Stimulated activated CD4-positive, alpha-beta T cell treated with anti-CD3 and anti-CD28 coated beads, Interleukin-4, amount 100 ng/mL, for 24 hours (primary cell): ENCODE measurements at regions not wholly inside any gene's neighbourhood (a gene's known extent, or its start where the extent isn't known, plus 50 kb on each side); places are given as distances from the start of the nearest gene placed in this dataset.

Experiments used
- DNase-seq: peaks from one replicate; pipeline ENCODE4 v3.0.0-alpha.2; 2020

GRCh38 chr4:122027203-122027602 is 75.3 kb upstream of the TRPC3 start:
- DNase-seq = no peak

DNA sequence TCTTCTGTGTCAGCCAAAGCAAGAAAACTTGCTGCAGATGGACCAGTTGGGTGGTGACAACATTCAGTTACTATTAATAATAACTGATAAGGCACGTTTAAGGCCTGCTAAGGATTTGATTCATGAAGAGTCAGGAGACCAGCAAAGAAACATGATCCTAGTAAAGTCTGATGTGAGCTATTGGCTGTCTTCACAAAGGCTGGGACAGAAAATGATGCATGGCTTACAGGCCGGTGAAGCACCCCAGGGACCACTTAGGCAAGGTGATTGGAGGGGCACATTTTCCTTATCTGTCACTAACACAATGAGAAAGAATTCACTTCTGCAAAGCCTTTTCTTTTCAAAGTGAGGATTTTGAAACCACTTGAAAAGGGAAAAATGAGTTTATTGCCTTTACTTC is 65.4 kb upstream of the TRPC3 start:
- DNase-seq = no peak

DNA sequence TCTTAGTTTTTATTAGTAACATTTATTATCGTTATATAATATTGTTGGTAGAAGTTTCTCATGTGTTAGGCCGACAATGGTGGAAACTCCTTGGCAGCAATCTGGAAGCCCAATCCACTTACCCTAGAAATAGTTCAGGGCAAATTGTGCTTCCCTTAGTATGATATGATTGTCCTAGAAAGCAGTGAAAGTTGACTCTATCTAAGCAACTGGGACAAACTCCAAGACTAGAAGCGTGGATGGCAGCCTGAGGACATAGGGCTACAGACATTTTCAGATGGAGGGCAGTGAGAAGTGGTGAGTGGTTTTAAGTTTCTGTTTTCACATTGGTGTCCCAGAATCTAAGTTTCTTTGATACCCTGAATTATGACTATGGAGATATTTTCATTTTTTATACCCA is 63.3 kb upstream of the TRPC3 start:
- DNase-seq = no peak

GRCh38 chr4:122012735-122013134 is 60.9 kb upstream of the TRPC3 start:
- no peak for DNase-seq

DNA sequence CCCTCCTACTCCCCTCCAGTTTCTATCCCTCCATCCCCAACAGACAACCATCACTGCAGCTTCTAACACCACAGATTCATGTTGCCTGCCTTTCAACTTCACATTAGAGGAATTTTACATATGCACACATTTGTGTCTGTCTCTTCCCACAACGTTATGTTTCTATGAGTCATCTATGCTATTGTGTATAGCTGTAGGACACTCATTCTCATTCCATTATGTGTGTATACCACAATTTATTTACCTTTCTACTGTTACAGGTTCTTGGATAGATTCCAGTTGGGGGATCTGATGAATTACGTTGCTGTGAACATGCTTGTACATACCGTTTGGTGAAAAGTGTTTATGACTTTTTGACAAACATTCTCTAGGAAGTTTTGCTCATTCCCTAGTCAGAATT is 58.8 kb upstream of the TRPC3 start:
- no peak for DNase-seq

- DNase-seq = no peak
Observed at GRCh38 chr4:122009524-122009923, 57.7 kb upstream of the TRPC3 start.

DNA sequence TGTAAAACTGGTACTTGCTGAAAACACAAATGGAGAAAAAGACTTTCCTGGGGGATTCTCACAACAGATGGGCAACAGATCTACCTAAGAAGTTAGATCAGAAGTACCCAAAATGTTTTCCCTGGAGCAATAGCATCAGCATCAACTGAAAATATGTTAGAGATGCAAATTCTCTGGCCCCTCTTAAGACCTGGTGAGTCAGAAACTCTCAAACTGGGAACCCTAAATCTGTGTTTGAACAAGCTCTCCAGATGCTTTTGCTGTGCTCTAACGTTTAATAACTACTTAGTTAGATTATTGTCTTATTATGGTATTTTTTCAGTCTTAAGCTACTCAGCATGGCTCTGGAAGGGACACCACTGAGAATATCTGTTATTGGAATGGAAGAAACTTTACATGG is 55.2 kb upstream of the TRPC3 start:
- no peak for DNase-seq

DNA sequence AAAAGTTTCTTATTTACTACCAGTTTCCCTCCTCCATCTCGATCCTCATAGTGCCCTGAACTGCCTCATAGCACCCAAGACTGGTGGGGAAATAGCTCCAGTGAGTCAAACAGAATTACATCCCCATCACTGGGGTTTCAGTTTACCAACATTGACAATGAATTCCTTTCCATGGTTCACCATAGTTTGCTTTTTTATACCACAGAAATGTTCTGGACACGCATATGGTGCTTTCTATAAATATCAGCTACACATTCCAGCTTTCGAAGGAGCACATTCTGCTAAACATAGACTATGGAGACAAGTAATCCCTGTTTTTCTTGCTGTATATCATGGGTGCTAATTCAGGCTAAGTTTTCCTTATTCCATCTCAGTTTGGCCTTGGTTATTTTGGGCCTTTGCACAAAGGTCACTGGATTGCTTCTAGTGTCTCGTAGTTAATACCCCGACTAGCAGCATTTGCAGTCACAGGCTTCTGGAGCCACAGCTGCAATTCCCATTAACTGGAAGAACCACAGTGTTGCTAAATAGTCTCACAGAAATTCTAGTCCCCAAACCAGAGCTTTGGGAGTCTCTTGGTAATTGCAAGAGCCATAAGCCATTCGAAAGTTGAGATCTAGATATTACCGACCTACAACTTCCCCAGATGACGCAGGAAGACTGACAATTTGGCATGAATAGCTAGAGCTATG is 53.4 kb upstream of the TRPC3 start:
- DNase-seq = no peak

- peak; percentile 27 for DNase-seq
Observed at GRCh38 chr4:122003335-122003734, 51.5 kb upstream of the TRPC3 start.
